DMS114 treated with DMSO at 0.1 percent for 48 hours (cell line): ENCODE measurements at regions not wholly inside any gene's neighbourhood (a gene's known extent, or its start where the extent isn't known, plus 50 kb on each side); places are given as distances from the start of the nearest gene placed in this dataset.
"Not testable (repeated sequence)": the region's sequence is repeated elsewhere in the genome, so short reads cannot be mapped to it uniquely, and the experiment has no call there.

ENCODE experiments used
- DNase-seq: peaks from one replicate; lab custom pipeline; 2025; ENCODE audit not compliant: unreplicated experiment; lab: John Stamatoyannopoulos, UW

- no peak for DNase-seq
These were observed 864.6 kb upstream of the FBXO33 start for GRCh38 chr14:40296821-40297220.

DNA sequence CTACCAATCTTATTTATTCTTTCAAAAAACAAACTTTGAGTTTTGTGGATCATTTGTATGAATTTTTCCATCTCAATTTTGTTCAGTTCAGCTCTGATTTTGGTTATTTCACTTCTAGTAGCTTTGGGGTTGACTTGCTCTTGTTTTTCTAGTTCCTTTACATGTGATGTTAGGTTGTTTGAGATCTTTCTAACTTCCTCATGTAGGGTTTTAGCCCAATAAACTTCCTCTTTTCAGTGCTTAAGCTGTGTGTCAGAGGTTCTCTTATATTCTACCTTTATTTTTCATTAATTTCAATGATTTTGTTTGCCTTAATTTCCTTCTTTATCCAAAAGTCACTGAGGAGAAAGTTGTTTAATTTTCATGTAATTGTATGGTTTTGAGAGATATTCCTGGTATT is 860.4 kb upstream of the FBXO33 start:
- no peak for DNase-seq

DNA sequence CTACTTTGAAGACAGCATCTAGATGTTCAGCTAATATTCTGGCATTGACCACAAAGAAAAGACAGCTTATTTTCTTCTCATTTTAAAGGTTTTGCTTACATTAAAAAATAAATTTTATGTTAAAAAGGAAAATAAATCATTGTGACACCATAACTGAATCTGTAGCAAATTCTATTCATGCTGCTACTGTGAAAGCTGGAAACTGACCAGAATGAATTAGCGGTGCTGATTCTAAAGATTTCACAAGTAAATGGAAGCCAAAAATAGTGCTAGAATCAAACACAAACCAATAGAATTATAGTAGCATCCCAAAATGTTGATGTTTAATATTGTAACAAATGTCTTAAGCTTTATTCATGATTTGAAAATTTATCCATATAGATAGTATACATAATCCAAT is 850.0 kb upstream of the FBXO33 start:
- no peak for DNase-seq

- DNase-seq = no peak
These were observed 848.4 kb upstream of the FBXO33 start for GRCh38 chr14:40280652-40281051.

GRCh38 chr14:40273417-40273816 is 841.2 kb upstream of the FBXO33 start:
- DNase-seq = no peak

GRCh38 chr14:40271480-40271879 is 839.2 kb upstream of the FBXO33 start:
- no peak for DNase-seq

DNA sequence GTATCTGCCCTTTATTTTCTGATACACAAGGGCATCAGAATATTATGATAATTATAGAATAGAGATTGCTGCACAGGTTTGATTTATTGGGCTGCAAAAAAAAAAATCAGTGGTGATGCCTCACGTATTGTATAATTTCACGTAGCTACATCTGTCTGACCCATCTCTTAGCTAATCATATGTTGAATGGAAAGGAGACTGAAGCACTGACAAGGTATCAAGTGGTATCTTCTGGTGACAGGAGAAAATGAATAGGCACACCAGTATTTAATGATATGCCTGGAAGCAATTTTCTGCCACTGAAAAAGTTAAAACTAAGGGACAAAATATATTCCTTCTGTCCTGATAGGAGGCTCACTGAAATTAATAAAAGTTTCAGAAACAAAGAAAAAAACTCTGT is 837.2 kb upstream of the FBXO33 start:
- DNase-seq = no peak

DNA sequence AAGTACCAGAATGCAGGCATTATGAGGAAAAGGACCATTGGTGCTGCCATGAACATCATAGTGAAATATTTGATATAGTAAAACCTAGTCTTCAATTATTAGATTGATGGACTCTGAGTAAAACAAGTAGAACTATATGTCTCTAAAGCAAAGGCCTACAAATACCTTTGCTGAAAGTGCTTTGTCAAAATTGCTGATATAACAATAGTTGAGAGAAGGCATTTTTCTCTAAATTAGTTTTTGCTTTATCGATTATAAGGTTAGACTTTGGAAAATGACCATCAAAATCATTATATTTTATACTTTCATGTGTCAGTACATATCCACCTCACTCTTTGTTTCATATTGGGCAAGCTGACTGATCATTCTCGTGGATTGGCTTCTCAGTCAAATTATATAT is 836.0 kb upstream of the FBXO33 start:
- no peak for DNase-seq

GRCh38 chr14:40265096-40265495 is 832.9 kb upstream of the FBXO33 start:
- DNase-seq = no peak

DNA sequence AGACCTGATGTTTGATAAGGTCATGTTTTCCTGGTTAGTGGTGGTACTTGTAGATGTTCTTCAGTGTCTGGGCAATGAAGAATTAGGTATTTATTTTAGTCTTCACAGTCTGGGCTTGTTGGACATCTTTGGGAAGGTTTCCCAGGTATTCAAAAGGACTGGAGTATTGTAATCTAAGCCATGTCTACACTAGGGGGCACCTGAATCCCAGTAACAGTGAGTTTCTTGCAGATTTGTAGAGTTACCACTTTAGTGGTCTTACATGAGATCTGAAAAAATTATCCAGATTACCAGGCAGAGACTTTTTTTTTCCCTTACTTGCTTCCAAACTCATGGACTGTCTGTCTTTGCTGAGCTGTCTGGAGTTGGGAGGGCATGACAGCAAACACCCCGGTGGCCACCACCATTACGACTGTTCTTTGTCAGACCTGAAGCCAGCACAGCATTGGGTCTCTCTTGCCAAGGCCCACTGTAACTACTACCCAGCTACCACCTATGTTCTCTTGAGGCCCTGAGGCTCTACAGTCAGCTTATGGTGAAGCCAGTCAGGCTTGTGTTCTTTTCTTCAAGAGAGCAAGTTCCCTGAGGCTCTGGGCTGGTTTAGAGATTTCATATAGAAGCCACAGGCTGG is 820.7 kb upstream of the FBXO33 start:
- no peak for DNase-seq

- no peak for DNase-seq
These were observed 816.4 kb upstream of the FBXO33 start for GRCh38 chr14:40248671-40249070.

- no peak for DNase-seq
These were observed 808.1 kb upstream of the FBXO33 start for GRCh38 chr14:40240245-40240859.

- no peak for DNase-seq
These were observed 800.1 kb upstream of the FBXO33 start for GRCh38 chr14:40232302-40232701.

- no peak for DNase-seq
These were observed 797.4 kb upstream of the FBXO33 start for GRCh38 chr14:40229676-40230075.

DNA sequence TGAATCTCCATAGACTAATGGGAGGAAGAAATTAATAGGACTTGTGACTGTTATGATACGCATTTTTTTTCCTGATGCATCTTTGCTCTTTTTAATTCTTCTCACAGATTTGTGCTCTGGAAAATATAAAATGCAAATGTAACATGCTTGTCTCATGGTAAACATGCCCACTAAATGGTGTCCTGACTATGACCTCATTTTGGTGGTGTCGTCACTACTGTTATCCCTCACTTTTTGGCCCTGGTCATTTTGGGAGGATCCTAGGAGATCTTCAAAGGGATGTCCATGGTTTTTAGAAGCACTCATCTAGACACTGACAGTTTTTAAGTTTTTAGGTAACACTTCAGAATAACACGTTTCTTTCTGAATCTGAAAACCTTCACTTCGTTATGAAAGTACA is 790.8 kb upstream of the FBXO33 start:
- no peak for DNase-seq

GRCh38 chr14:40221428-40221827 is 789.2 kb upstream of the FBXO33 start:
- no peak for DNase-seq

DNA sequence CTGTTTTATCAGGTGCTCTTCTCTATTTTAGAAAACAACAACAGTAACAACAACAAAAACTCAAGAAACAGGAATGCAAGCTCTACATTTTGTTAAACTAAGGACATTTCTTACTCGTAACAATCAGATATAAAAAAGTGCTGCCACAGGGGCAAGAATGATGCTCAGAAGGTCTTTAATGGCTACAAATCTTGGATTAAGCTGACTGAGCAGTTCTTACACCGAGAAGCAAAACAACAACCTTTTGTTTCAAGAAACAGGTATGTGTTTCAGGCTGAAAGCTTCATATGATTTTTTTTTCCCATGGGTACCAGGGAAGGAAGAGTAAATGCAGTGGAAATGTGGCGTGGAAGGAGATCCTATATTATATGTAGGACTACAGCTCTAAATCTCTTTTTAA is 786.8 kb upstream of the FBXO33 start:
- DNase-seq = no peak

- no peak for DNase-seq
These were observed 786.2 kb upstream of the FBXO33 start for GRCh38 chr14:40218282-40218941.

- no peak for DNase-seq
These were observed 784.7 kb upstream of the FBXO33 start for GRCh38 chr14:40216976-40217375.

- DNase-seq = not testable (repeated sequence)
These were observed 784.2 kb upstream of the FBXO33 start for GRCh38 chr14:40216408-40216807.

DNA sequence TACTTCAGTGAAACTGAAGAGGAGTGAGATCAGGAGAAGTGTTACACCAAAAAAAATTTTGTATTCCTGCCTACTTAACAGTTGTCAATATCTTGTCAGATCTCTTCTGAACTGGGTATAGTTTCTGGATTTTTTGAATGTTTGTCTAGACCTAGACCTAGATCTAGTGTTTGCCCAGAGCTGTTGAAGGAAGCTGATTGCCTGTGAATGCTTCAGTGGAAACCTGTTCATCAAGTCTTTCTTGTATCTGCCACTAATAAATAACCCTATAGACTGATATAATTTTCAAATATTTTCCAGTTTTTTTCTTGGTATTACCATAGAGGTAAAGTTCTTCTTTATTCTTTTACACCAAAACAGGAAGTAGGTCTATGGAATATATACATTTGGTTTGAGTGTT is 781.5 kb upstream of the FBXO33 start:
- DNase-seq = no peak

DNA sequence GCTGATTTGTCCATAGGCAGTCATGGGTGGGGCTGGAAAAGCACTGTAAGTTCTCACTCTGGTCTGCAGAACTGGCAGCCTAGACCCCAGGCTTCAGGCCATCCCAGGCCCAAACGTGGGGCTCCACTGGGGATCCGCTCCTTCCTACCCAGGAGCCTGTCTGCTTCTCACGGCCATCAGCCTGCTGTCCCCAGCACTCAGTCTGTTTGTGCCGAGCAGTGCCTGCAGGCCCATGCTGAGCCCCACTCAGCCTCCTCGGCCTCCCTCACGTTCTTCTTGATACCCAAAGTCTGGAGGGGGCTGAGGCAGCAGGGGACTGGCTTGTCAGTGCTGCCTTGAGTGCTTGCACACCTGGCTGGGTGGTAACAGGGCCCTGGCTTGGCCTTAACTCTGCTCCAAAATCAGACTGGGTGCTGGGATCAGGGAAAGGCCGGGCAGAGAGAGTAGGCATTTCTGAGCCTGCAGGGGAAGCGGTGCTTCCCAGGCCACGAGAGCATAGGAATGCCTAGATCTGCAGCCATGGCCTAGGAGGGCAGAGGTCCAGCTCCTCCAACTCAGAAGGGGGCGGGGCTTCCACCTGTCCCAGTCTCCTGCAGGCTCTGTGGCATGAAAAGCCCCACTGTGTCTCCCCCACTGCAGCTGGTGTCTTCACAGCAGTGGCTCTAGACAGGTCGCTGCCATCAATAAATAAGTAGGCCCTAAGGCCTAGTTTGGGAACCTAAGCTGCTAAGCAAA is 772.4 kb upstream of the FBXO33 start:
- DNase-seq = no peak
